ENCODE measurements at regions not wholly inside any gene's neighbourhood (a gene's known extent, or its start where the extent isn't known, plus 50 kb on each side); places are given as distances from the start of the nearest gene placed in this dataset.
A peak's percentile ranks its signal among the peaks of the same experiment; 100 is the strongest.

- DNase-seq, result no peak
- Histone ChIP-seq H3K27ac (no peak overlapping the region), H3K9me3 (no peaks in the 10 kb centered on the region), H3K27me3 (no peaks in the 10 kb centered on the region), H3K36me3 (no peaks in the 10 kb centered on the region), H3K4me3 (no peak overlapping the region), H3K4me1 (no peaks in the 10 kb centered on the region)
- TF ChIP-seq, protein P1, sequence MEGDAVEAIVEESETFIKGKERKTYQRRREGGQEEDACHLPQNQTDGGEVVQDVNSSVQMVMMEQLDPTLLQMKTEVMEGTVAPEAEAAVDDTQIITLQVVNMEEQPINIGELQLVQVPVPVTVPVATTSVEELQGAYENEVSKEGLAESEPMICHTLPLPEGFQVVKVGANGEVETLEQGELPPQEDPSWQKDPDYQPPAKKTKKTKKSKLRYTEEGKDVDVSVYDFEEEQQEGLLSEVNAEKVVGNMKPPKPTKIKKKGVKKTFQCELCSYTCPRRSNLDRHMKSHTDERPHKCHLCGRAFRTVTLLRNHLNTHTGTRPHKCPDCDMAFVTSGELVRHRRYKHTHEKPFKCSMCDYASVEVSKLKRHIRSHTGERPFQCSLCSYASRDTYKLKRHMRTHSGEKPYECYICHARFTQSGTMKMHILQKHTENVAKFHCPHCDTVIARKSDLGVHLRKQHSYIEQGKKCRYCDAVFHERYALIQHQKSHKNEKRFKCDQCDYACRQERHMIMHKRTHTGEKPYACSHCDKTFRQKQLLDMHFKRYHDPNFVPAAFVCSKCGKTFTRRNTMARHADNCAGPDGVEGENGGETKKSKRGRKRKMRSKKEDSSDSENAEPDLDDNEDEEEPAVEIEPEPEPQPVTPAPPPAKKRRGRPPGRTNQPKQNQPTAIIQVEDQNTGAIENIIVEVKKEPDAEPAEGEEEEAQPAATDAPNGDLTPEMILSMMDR (IDR thresholded peaks at IDR 0.05), result no peak
- ATAC-seq, result no peak
- intact Hi-C loops (cut with DNase I), result no loop called here
These were observed 104.1 kb downstream of the SYF2 start for GRCh38 chr1:25128121-25128621.

GRCh38 chr1:25126562-25126961 lies 105.7 kb downstream of the SYF2 start:
- no peak overlapping the region for H3K4me3 ChIP-seq
- ATAC-seq (no peak), DNase-seq (no peak)
- no peaks in the 10 kb centered on the region for H3K9me3 ChIP-seq
- no peaks in the 10 kb centered on the region for H3K27me3 ChIP-seq
- TF ChIP-seq, protein P1 (IDR thresholded peaks at IDR 0.05), result no peak
- intact Hi-C loops (cut with DNase I), result no loop called here
- H3K27ac ChIP-seq, result no peak overlapping the region
- H3K36me3 ChIP-seq, result no peaks in the 10 kb centered on the region
- H3K4me1 ChIP-seq, result no peaks in the 10 kb centered on the region

DNA sequence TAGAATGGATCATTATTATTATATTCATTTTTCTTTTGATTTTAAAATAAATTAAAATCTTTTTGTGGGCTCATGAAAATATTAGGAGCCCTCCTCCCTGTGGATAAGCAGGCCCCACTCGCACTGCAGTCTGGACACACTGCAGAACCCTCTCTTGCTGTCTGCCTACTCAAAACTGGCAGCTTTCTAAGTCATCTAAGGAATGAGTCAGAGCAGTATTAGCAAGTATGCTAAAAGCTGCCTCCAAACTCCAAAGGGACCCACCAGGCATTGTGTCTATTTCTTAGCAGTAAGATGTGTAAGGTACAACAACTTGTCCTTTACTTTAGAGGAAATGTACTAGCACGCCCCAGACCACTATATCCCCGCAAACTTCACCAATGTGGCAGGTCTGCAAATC lies 108.8 kb downstream of the SYF2 start:
- Histone ChIP-seq H3K27me3 (no peaks in the 10 kb centered on the region), H3K4me3 (no peak overlapping the region), H3K27ac (no peak overlapping the region), H3K36me3 (no peaks in the 10 kb centered on the region), H3K9me3 (no peaks in the 10 kb centered on the region), H3K4me1 (no peaks in the 10 kb centered on the region)
- TF ChIP-seq, protein P1 (IDR thresholded peaks at IDR 0.05), result no peak
- DNase-seq (no peak), ATAC-seq (no peak)
- intact Hi-C loops (cut with DNase I), result no loop called here

DNA sequence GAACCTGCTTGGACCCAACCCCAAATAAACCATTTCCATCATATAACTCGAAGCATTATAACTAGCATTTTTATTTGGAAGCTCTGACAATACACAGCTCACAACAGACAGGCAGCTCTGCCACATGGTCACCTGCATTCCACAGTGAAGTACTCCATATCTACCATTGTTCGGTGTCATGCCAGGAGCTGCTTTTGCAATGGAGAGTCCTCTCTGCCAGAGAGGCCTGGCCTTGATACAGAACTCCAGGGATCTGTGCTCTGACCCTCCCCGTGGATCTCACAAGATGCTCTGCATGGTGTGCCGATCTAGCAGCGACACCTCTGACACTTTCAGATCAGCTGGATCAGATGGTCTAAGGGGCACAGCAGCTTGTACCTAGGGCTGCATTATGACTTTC lies 109.6 kb downstream of the SYF2 start:
- peak; percentile 58 for ATAC-seq

DNA sequence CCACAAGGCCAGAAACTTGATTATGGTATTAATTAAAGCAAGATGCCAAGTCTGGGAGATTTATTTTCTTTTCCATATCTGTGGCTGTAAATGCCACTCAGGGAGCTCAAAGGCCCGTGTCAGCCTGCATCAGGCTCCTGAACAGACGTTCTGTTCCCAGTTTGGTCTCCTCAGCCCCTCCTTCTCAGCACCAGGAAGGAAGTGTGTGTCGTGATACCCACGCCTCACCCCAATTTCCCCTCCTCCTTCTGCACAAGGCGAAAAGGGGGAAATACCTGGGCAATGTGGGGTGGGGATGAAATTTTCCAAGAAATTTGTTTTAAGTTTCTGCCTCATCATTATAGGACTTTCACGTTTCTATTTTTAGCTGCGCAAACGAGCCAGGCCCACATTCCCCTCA lies 112.0 kb downstream of the SYF2 start:
- intact Hi-C loops (cut with DNase I), result no loop called here
- H3K4me3 ChIP-seq, result no peak overlapping the region
- ATAC-seq, result peak; percentile 44
- H3K36me3 ChIP-seq, result no peaks in the 10 kb centered on the region
- DNase-seq, result no peak
- TF ChIP-seq, protein P1 (IDR thresholded peaks at IDR 0.05), result no peak
- H3K27me3 ChIP-seq, result no peaks in the 10 kb centered on the region
- no peak overlapping the region for H3K27ac ChIP-seq
- no peaks in the 10 kb centered on the region for H3K4me1 ChIP-seq
- no peaks in the 10 kb centered on the region for H3K9me3 ChIP-seq

More for the DNA sequence above, 109.6 kb downstream of the SYF2 start:
- DNase-seq, result no peak
- no peak overlapping the region for H3K4me3 ChIP-seq
- intact Hi-C loops (cut with DNase I), result no loop called here
- H3K27me3 ChIP-seq, result no peaks in the 10 kb centered on the region
- no peaks in the 10 kb centered on the region for H3K9me3 ChIP-seq
- TF ChIP-seq, protein P1 (IDR thresholded peaks at IDR 0.05), result no peak
- H3K36me3 ChIP-seq, result no peaks in the 10 kb centered on the region
- no peaks in the 10 kb centered on the region for H3K4me1 ChIP-seq
- H3K27ac ChIP-seq, result no peak overlapping the region

- no peaks in the 10 kb centered on the region for H3K9me3 ChIP-seq
- no peak overlapping the region for H3K4me3 ChIP-seq
- TF ChIP-seq, protein P1 (IDR thresholded peaks at IDR 0.05), result no peak
- DNase-seq (no peak), ATAC-seq (no peak)
- H3K27me3 ChIP-seq, result no peaks in the 10 kb centered on the region
- no peak overlapping the region for H3K27ac ChIP-seq
- intact Hi-C loops (cut with DNase I), result no loop called here
- H3K36me3 ChIP-seq, result no peaks in the 10 kb centered on the region
- H3K4me1 ChIP-seq, result no peaks in the 10 kb centered on the region
These were observed 113.8 kb downstream of the SYF2 start for GRCh38 chr1:25118546-25118945.

Data from upper lobe of right lung (tissue), 1 donor.